ENCODE measurements at regions not wholly inside any gene's neighbourhood (a gene's known extent, or its start where the extent isn't known, plus 50 kb on each side); places are given as distances from the start of the nearest gene placed in this dataset.
"Not testable (repeated sequence)": the region's sequence is repeated elsewhere in the genome, so short reads cannot be mapped to it uniquely, and the experiment has no call there.

DNA sequence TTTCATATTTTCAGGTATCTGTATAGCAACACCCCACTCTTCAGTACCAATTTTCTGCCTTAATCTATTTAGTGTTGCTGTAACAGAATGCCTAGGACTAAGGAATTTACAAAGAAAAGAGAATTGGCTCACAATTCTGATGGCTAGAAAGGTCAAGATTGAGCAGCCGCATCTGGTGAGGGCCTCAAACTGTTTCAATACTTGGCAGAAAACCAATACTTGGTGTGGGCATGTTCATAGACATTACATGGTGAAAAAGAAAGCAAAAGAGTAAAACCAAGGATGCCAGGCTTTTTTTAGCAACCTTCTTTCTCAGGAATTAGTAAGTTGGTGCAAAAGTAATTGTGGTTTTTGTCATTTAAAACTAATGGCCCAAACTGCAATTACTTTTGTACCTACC, 1041.1 kb upstream of the CDH6 start:
- TF ChIP-seq POLR2A (IDR thresholded peaks at IDR 0.05) (no peak), POLR2AphosphoS5 (IDR thresholded peaks at IDR 0.05) (no peak), EP300 (IDR thresholded peaks at IDR 0.05; ENCODE audit: low read depth) (no peak)
- TF ChIP-seq, protein P1, sequence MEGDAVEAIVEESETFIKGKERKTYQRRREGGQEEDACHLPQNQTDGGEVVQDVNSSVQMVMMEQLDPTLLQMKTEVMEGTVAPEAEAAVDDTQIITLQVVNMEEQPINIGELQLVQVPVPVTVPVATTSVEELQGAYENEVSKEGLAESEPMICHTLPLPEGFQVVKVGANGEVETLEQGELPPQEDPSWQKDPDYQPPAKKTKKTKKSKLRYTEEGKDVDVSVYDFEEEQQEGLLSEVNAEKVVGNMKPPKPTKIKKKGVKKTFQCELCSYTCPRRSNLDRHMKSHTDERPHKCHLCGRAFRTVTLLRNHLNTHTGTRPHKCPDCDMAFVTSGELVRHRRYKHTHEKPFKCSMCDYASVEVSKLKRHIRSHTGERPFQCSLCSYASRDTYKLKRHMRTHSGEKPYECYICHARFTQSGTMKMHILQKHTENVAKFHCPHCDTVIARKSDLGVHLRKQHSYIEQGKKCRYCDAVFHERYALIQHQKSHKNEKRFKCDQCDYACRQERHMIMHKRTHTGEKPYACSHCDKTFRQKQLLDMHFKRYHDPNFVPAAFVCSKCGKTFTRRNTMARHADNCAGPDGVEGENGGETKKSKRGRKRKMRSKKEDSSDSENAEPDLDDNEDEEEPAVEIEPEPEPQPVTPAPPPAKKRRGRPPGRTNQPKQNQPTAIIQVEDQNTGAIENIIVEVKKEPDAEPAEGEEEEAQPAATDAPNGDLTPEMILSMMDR (IDR thresholded peaks at IDR 0.05): no peak
- Histone ChIP-seq H3K27me3 (no peaks in the 10 kb centered on the region), H3K4me1 (no peaks in the 10 kb centered on the region), H3K4me3 (no peak overlapping the region), H3K27ac (no peak overlapping the region), H3K9me3 (no peaks in the 10 kb centered on the region), H3K36me3 (no peaks in the 10 kb centered on the region)
- 77 to 83% methylated on average over 1 of the region's 1 CpG for WGBS, 2 donors (ENCODE audit: low coverage in 1 of 2)
- DNase-seq: no peak
- intact Hi-C loops (cut with DNase I; ENCODE audit: low total_unique reads) (no loop called here), in situ Hi-C loops (cut with MboI; ENCODE audit: low pct_ligation_motif_present in 1 of 4, low pct_unique_long_range_greater_than_20kb in 1 of 4, low sequenced_read_pairs in 3 of 4) (no loop called here)

DNA sequence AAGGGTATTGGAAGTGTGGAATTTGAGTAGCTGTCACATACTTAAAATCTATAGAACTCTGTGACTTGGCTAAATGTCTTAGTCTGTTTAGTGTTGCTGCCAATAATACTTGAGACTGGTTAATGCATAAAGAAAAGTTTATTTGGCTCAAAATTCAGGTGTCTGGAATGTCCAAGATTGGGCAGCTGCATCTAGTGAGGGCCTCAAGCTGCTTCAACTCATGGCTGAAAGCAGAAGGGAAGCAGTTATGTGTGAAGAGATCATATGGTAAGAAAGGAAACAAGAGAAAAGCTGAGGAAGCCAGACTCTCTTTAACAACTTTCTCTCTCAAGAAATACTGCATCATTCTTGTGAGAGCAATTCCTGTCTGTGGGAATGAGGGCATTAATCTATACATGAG, 1043.3 kb upstream of the CDH6 start:
- Histone ChIP-seq H3K36me3 (no peaks in the 10 kb centered on the region), H3K4me3 (no peak overlapping the region), H3K27ac (no peak overlapping the region), H3K4me1 (no peaks in the 10 kb centered on the region), H3K27me3 (no peaks in the 10 kb centered on the region), H3K9me3 (no peaks in the 10 kb centered on the region)
- no peak for TF ChIP-seq EP300 (IDR thresholded peaks at IDR 0.05; ENCODE audit: low read depth)
- no peak for TF ChIP-seq POLR2AphosphoS5 (IDR thresholded peaks at IDR 0.05)
- no peak for TF ChIP-seq POLR2A (IDR thresholded peaks at IDR 0.05)
- TF ChIP-seq, protein P1 (IDR thresholded peaks at IDR 0.05): no peak
- no peak for DNase-seq
- intact Hi-C loops (cut with DNase I; ENCODE audit: low total_unique reads): no loop called here
- in situ Hi-C loops (cut with MboI; ENCODE audit: low pct_ligation_motif_present in 1 of 4, low pct_unique_long_range_greater_than_20kb in 1 of 4, low sequenced_read_pairs in 3 of 4): no loop called here

DNA sequence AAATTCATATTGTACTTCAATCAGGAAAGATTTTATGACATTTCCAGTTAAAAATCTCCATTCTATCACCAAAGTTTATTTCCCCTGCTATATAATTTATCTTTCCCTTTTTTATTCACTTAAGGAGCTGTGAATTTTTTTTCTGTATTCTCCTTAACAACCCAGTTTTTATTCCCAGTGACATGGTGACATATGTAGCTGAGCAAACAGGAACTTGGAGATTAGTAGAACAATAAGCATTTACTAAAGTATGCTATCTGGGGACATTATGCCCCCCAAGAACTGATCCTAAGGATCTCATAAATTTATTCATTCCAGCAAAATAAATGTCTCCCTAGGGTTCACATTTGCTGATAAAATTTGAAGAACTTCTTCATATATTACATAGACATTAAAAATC, 1044.0 kb upstream of the CDH6 start:
- intact Hi-C loops (cut with DNase I; ENCODE audit: low total_unique reads): no loop called here
- no peaks in the 10 kb centered on the region for H3K27me3 ChIP-seq
- H3K4me3 ChIP-seq: no peak overlapping the region
- H3K27ac ChIP-seq: no peak overlapping the region
- in situ Hi-C loops (cut with MboI; ENCODE audit: low pct_ligation_motif_present in 1 of 4, low pct_unique_long_range_greater_than_20kb in 1 of 4, low sequenced_read_pairs in 3 of 4): no loop called here
- no peak for DNase-seq
- TF ChIP-seq EP300 (IDR thresholded peaks at IDR 0.05; ENCODE audit: low read depth): no peak
- no peak for TF ChIP-seq POLR2A (IDR thresholded peaks at IDR 0.05)
- no peak for TF ChIP-seq POLR2AphosphoS5 (IDR thresholded peaks at IDR 0.05)
- TF ChIP-seq, protein P1 (IDR thresholded peaks at IDR 0.05): no peak
- no peaks in the 10 kb centered on the region for H3K4me1 ChIP-seq
- no peaks in the 10 kb centered on the region for H3K9me3 ChIP-seq
- H3K36me3 ChIP-seq: no peaks in the 10 kb centered on the region

DNA sequence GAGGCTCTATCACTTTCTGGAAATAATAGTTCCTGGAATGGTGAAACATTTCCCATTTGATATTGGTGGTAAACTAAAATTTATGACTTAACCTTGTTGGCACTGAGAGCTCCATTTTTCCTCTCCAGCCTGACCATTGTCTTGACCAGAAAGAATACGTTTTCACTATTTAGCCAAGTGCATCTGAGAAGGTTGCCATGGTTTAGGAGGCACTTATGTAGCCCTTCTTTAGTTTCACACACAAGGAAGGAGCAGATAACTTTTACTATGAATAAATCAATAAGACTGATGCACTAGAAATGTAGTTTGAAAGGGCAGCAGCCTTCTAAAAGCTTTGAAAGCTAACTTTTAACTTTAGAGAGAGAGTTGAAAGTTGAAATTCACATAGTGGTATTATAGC, 1045.5 kb upstream of the CDH6 start:
- in situ Hi-C loops (cut with MboI; ENCODE audit: low pct_ligation_motif_present in 1 of 4, low pct_unique_long_range_greater_than_20kb in 1 of 4, low sequenced_read_pairs in 3 of 4) (no loop called here), intact Hi-C loops (cut with DNase I; ENCODE audit: low total_unique reads) (no loop called here)
- DNase-seq: no peak
- Histone ChIP-seq H3K4me1 (no peaks in the 10 kb centered on the region), H3K27me3 (no peaks in the 10 kb centered on the region), H3K4me3 (no peak overlapping the region), H3K9me3 (no peaks in the 10 kb centered on the region), H3K36me3 (no peaks in the 10 kb centered on the region), H3K27ac (no peak overlapping the region)
- 25 to 32% methylated on average over 1 of the region's 1 CpG for whole genome bisulfite sequencing, 2 donors (ENCODE audit: low coverage in 1 of 2)
- TF ChIP-seq, protein P1 (IDR thresholded peaks at IDR 0.05): no peak
- no peak for TF ChIP-seq POLR2A (IDR thresholded peaks at IDR 0.05)
- TF ChIP-seq EP300 (IDR thresholded peaks at IDR 0.05; ENCODE audit: low read depth): no peak
- TF ChIP-seq POLR2AphosphoS5 (IDR thresholded peaks at IDR 0.05): no peak

DNA sequence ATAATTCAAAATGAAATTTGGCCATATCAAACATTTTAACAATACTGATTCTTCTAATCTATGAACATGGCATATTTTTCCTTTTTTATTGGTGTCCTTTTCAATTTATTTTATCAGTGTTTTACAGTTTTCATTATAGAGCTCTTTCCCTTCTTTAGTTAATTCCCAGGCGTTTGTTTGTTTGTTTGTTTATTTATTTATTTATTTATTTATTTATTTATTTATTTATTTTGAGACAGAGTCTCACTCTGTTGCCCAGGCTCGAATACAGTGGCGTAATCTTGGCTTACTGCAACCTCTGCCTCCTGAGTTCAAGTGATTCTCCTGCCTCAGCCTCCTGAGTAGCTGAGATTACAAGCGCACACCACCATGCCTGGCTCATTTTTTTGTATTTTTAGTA, 1049.4 kb upstream of the CDH6 start:
- H3K4me1 ChIP-seq; DNase-seq; H3K36me3 ChIP-seq; H3K4me3 ChIP-seq; H3K27me3 ChIP-seq; intact Hi-C loops (cut with DNase I; ENCODE audit: low total_unique reads); H3K9me3 ChIP-seq; in situ Hi-C loops (cut with MboI; ENCODE audit: low pct_ligation_motif_present in 1 of 4, low pct_unique_long_range_greater_than_20kb in 1 of 4, low sequenced_read_pairs in 3 of 4); H3K27ac ChIP-seq: not testable (repeated sequence)
- 38 to 68% methylated on average over 2 to 4 of the region's 4 CpGs for WGBS, 2 donors (ENCODE audit: low coverage in 1 of 2)
